SU-DHL-6 (cell line): ENCODE measurements at regions not wholly inside any gene's neighbourhood (a gene's known extent, or its start where the extent isn't known, plus 50 kb on each side); places are given as distances from the start of the nearest gene placed in this dataset.

Source experiments
- CTCF ChIP-seq: fragments of 200-600 bp; sonication (generic); IDR thresholded peaks from one replicate; pipeline ENCODE4 v1.5.1; 2017; ENCODE audit warnings: antibody characterized with exemption, mild to moderate bottlenecking, low read length, moderate library complexity; ENCODE audit not compliant: insufficient read depth, poor library complexity, severe bottlenecking
- EZH2phosphoT487 ChIP-seq: fragments of 200-600 bp; sonication (generic), shearing (Covaris generic); conservative IDR thresholded peaks from 2 replicates; pipeline ENCODE4 v1.6.1; 2018; ENCODE audit warnings: mild to moderate bottlenecking, antibody characterized with exemption, low read length, moderate library complexity, mixed read lengths

GRCh38 chr5:39523821-39524220 lies 99.0 kb upstream of the DAB2 start:
- TF ChIP-seq CTCF (no peak), EZH2phosphoT487 (no peak)
